AG09319 (cell line): ENCODE measurements at regions not wholly inside any gene's neighbourhood (a gene's known extent, or its start where the extent isn't known, plus 50 kb on each side); places are given as distances from the start of the nearest gene placed in this dataset.

ENCODE experiments used
- DNase-seq: peaks from one replicate; pipeline ENCODE4 v3.0.0-alpha.2; 2010; ENCODE audit warnings: low read depth; ENCODE audit errors: extremely low read depth
- TF ChIP-seq, protein P1 (sequence below): IDR thresholded peaks from 2 replicates; pipeline ENCODE4 v1.5.1; 2011; ENCODE audit warnings: low read depth, mild to moderate bottlenecking, inconsistent platforms, low read length, moderate library complexity

GRCh38 chr10:28160866-28161405 is 141.9 kb downstream of the MPP7 start:
- TF ChIP-seq, protein P1, sequence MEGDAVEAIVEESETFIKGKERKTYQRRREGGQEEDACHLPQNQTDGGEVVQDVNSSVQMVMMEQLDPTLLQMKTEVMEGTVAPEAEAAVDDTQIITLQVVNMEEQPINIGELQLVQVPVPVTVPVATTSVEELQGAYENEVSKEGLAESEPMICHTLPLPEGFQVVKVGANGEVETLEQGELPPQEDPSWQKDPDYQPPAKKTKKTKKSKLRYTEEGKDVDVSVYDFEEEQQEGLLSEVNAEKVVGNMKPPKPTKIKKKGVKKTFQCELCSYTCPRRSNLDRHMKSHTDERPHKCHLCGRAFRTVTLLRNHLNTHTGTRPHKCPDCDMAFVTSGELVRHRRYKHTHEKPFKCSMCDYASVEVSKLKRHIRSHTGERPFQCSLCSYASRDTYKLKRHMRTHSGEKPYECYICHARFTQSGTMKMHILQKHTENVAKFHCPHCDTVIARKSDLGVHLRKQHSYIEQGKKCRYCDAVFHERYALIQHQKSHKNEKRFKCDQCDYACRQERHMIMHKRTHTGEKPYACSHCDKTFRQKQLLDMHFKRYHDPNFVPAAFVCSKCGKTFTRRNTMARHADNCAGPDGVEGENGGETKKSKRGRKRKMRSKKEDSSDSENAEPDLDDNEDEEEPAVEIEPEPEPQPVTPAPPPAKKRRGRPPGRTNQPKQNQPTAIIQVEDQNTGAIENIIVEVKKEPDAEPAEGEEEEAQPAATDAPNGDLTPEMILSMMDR: no peak
- no peak for DNase-seq

GRCh38 chr10:28157379-28157778 is 145.5 kb downstream of the MPP7 start:
- TF ChIP-seq, protein P1: no peak
- DNase-seq: no peak

GRCh38 chr10:28155726-28156125 is 147.1 kb downstream of the MPP7 start:
- TF ChIP-seq, protein P1: no peak
- no peak for DNase-seq

GRCh38 chr10:28151636-28152035 is 151.2 kb downstream of the MPP7 start:
- DNase-seq: no peak
- TF ChIP-seq, protein P1: no peak

GRCh38 chr10:28149746-28150145 is 150.9 kb upstream of the ODAD2 start:
- TF ChIP-seq, protein P1: no peak
- DNase-seq: no peak

DNA sequence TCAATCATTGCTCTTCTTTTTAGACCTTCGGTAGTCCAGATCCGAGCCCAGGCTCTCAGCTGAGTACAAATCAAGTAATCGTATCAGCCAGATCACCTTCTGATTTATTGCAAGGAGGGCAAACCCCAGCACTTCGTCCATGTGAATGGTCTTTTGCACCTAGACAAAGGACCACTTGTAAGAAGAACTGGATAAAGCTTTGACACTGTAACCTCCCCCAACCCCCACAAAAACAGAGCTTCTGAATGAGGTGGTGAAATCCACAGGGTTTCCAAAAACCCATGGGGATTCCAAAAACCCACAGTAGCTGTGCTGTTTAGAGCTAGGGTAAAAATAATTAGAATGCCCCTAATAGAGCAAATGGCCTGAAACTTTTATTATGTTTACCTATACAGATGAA is 148.8 kb upstream of the ODAD2 start:
- TF ChIP-seq, protein P1: no peak
- no peak for DNase-seq

DNA sequence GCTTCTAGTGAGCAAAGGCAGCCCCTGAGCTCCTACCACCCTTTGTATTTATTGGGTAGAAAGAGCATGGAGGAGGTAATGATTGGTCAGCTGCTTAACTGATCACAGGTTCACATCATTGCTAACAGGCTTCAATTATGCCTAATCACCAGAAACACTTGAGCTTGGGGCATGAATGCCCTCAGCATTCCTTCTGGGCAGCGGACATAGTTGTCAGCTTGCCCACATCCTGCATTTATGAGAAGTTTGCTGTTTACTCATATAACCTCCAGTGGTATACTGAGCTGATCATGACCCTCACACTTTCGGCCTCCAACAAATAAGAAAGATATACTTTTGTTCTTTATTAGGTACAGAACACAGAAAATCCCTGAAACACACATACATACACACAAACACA is 140.3 kb upstream of the ODAD2 start:
- DNase-seq: no peak
- TF ChIP-seq, protein P1: no peak
